ENCODE measurements at regions not wholly inside any gene's neighbourhood (a gene's known extent, or its start where the extent isn't known, plus 50 kb on each side); places are given as distances from the start of the nearest gene placed in this dataset.
"Not testable (repeated sequence)": the region's sequence is repeated elsewhere in the genome, so short reads cannot be mapped to it uniquely, and the experiment has no call there.

GRCh38 chr7:24390376-24391157 is 106.6 kb downstream of the NPY start:
- CTCF ChIA-PET = interaction anchor here (0.6 to 0.8 kb wide), 2 partner anchors 9 to 706 kb away, joined by 3 read pairs; no protein-coding TSS in a partner anchor
- no peak for DNase-seq (ENCODE audit: extremely low spot score)
- POLR2A ChIA-PET = no interaction called here
- TF ChIP-seq FOXK2 (IDR thresholded peaks at IDR 0.05) = no peak
- TF ChIP-seq CTBP1 (IDR thresholded peaks at IDR 0.05; ENCODE audit: borderline replicate concordance) = no peak
- no peak for TF ChIP-seq ARNT (IDR thresholded peaks at IDR 0.05)
- no peak for TF ChIP-seq ELF4 (IDR thresholded peaks at IDR 0.05)
- TF ChIP-seq PKNOX1 (IDR thresholded peaks at IDR 0.05) = no peak
- no peak for TF ChIP-seq L3MBTL2 (conservative IDR thresholded peaks at IDR 0.05)

GRCh38 chr7:24392774-24393173 is 108.8 kb downstream of the NPY start:
- ChIA-PET POLR2A (no interaction called here), CTCF (no interaction called here)
- TF ChIP-seq ELF4 (IDR thresholded peaks at IDR 0.05) = no peak
- no peak for TF ChIP-seq LEF1 (IDR thresholded peaks at IDR 0.05; ENCODE audit: borderline replicate concordance)
- no peak for TF ChIP-seq SP1 (IDR thresholded peaks at IDR 0.05)
- TF ChIP-seq CTBP1 (IDR thresholded peaks at IDR 0.05; ENCODE audit: borderline replicate concordance) = no peak
- TF ChIP-seq FOXM1 (IDR thresholded peaks at IDR 0.05; ENCODE audit: borderline replicate concordance) = no peak
- TF ChIP-seq ZNF384 (IDR thresholded peaks at IDR 0.05) = no peak
- TF ChIP-seq FOXK2 (IDR thresholded peaks at IDR 0.05) = no peak
- no peak for TF ChIP-seq TARDBP (IDR thresholded peaks at IDR 0.05)
- no peak for TF ChIP-seq FOXA1 (IDR thresholded peaks at IDR 0.05)
- no peak for TF ChIP-seq BHLHE40 (IDR thresholded peaks at IDR 0.05; ENCODE audit: borderline replicate concordance)
- no peak for TF ChIP-seq HDGF (IDR thresholded peaks at IDR 0.05; ENCODE audit: borderline replicate concordance)
- TF ChIP-seq NFRKB (IDR thresholded peaks at IDR 0.05) = no peak
- TF ChIP-seq PKNOX1 (IDR thresholded peaks at IDR 0.05) = no peak
- TF ChIP-seq SUZ12 (IDR thresholded peaks at IDR 0.05) = no peak
- TF ChIP-seq ARNT (IDR thresholded peaks at IDR 0.05) = no peak
- TF ChIP-seq L3MBTL2 (conservative IDR thresholded peaks at IDR 0.05) = no peak
- no peak for DNase-seq (ENCODE audit: extremely low spot score)

- CTCF ChIA-PET = no interaction called here
- DNase-seq (ENCODE audit: extremely low spot score) = no peak
- no peak for TF ChIP-seq SP1 (IDR thresholded peaks at IDR 0.05)
- POLR2A ChIA-PET = no interaction called here
These were observed 111.5 kb downstream of the NPY start for GRCh38 chr7:24395512-24395911.

GRCh38 chr7:24396387-24396786 is 112.4 kb downstream of the NPY start:
- POLR2A ChIA-PET; CTCF ChIA-PET; DNase-seq (ENCODE audit: extremely low spot score): not testable (repeated sequence)

GRCh38 chr7:24401628-24402593 is 117.9 kb downstream of the NPY start:
- TF ChIP-seq HDGF (IDR thresholded peaks at IDR 0.05; ENCODE audit: borderline replicate concordance) = no peak
- TF ChIP-seq ARNT (IDR thresholded peaks at IDR 0.05) = no peak
- TF ChIP-seq SUZ12 (IDR thresholded peaks at IDR 0.05) = no peak
- TF ChIP-seq FOXK2 (IDR thresholded peaks at IDR 0.05) = no peak
- POLR2A ChIA-PET = no interaction called here
- CTCF ChIA-PET = no interaction called here
- no peak for DNase-seq (ENCODE audit: extremely low spot score)

GRCh38 chr7:24402655-24403054 is 118.7 kb downstream of the NPY start:
- CTCF ChIA-PET = no interaction called here
- no peak for DNase-seq (ENCODE audit: extremely low spot score)
- POLR2A ChIA-PET = no interaction called here
- TF ChIP-seq L3MBTL2 (conservative IDR thresholded peaks at IDR 0.05) (no peak), SP1 (IDR thresholded peaks at IDR 0.05) (no peak), FOXM1 (IDR thresholded peaks at IDR 0.05; ENCODE audit: borderline replicate concordance) (no peak), LEF1 (IDR thresholded peaks at IDR 0.05; ENCODE audit: borderline replicate concordance) (no peak), PKNOX1 (IDR thresholded peaks at IDR 0.05) (no peak), CTBP1 (IDR thresholded peaks at IDR 0.05; ENCODE audit: borderline replicate concordance) (no peak), TARDBP (IDR thresholded peaks at IDR 0.05) (no peak), ZNF384 (IDR thresholded peaks at IDR 0.05) (no peak)

- ChIA-PET POLR2A (no interaction called here), CTCF (no interaction called here)
- DNase-seq (ENCODE audit: extremely low spot score) = no peak
- TF ChIP-seq ZNF384 (IDR thresholded peaks at IDR 0.05) = no peak
- TF ChIP-seq L3MBTL2 (conservative IDR thresholded peaks at IDR 0.05) = no peak
- TF ChIP-seq ELF4 (IDR thresholded peaks at IDR 0.05) = no peak
- no peak for TF ChIP-seq HDGF (IDR thresholded peaks at IDR 0.05; ENCODE audit: borderline replicate concordance)
- TF ChIP-seq ARNT (IDR thresholded peaks at IDR 0.05) = no peak
- TF ChIP-seq LEF1 (IDR thresholded peaks at IDR 0.05; ENCODE audit: borderline replicate concordance) = no peak
- TF ChIP-seq CTBP1 (IDR thresholded peaks at IDR 0.05; ENCODE audit: borderline replicate concordance) = no peak
- no peak for TF ChIP-seq PKNOX1 (IDR thresholded peaks at IDR 0.05)
These were observed 119.6 kb downstream of the NPY start for GRCh38 chr7:24403557-24403956.
